Heart right ventricle (tissue), 16 donors: ENCODE measurements at regions not wholly inside any gene's neighbourhood (a gene's known extent, or its start where the extent isn't known, plus 50 kb on each side); places are given as distances from the start of the nearest gene placed in this dataset.

Source experiments
- ATAC-seq, 8 donors: fragments of 200-7000 bp; cut with Tn5 transposase; one replicate each; pipeline ENCODE4 v1.9.1; 2020; ENCODE audit warnings: mild to moderate bottlenecking in 8 of 8, moderate library complexity in 8 of 8, moderate number of reproducible peaks in 1 of 8
- DNase-seq, 2 donors: peaks; one replicate each; pipeline ENCODE4 v3.0.0-alpha.2; 2020
- H3K27ac ChIP-seq, 10 donors: fragments of 200-600 bp; sonication (generic) in 2 of 10; one replicate each; pipeline versions ENCODE4 v1.5.0 to v1.8.0; 2020 to 2022; ENCODE audit warnings: mild to moderate bottlenecking in 3 of 10
- H3K27me3 ChIP-seq, 7 donors: fragments of 200-600 bp; one replicate each; pipeline ENCODE4 v1.8.0; 2021 to 2022; ENCODE audit warnings: mild to moderate bottlenecking in 2 of 7
- H3K36me3 ChIP-seq, 9 donors: fragments of 200-600 bp; sonication (generic) in 1 of 9; one replicate each; pipeline versions ENCODE4 v1.5.0 to v1.8.0; 2020 to 2022; ENCODE audit warnings: mild to moderate bottlenecking in 2 of 9
- H3K4me1 ChIP-seq, 9 donors: fragments of 200-600 bp; sonication (generic) in 1 of 9; one replicate each; pipeline versions ENCODE4 v1.5.0 to v1.8.0; 2020 to 2022; ENCODE audit warnings: mild to moderate bottlenecking in 4 of 9
- H3K4me3 ChIP-seq, 10 donors: fragments of 200-600 bp; sonication (generic) in 2 of 10; one replicate each; pipeline versions ENCODE4 v1.5.0 to v1.8.0; 2020 to 2022; ENCODE audit warnings: mild to moderate bottlenecking in 7 of 10, moderate library complexity in 2 of 10
- H3K9me3 ChIP-seq, 11 donors: fragments of 200-600 bp in 10 of 11; sonication (generic) in 2 of 11; one replicate each; pipeline versions ENCODE4 v1.5.0 to v1.8.0; 2013 to 2022; ENCODE audit warnings: mild to moderate bottlenecking in 2 of 11, control low read depth in 1 of 11, moderate library complexity in 1 of 11
- WGBS, 2 donors: extraction: QIAGEN DNeasy Blood & Tissue Kit; methylation state at CpG; one replicate each; pipeline ENCODE4 v1.1.7; 2013; ENCODE audit warnings: inconsistent platforms in 1 of 2; 5-methylcytosine and 5-hydroxymethylcytosine counted together
- intact Hi-C, 10 donors: fragments of 100-400 bp; cut with DNase I; formaldehyde crosslinking; loops; one replicate each; pipeline versions ENCODE4 v1.11.1 to v1.14.2; 2022
- TF ChIP-seq, protein P1 (sequence below), 9 donors: fragments of 200-600 bp; sonication (generic) in 2 of 9; IDR thresholded peaks; one replicate each; pipeline versions ENCODE4 v1.5.0 to v1.8.0; 2021 to 2022; ENCODE audit warnings: antibody characterized with exemption in 9 of 9, mild to moderate bottlenecking in 5 of 9, moderate library complexity in 1 of 9
- donor health status: Arrhythmogenic right ventricular cardiomyopathy.
- donor health status: ischemic (EF 13 %, LVEDD 7.1; RV severe dilation, severe dysfunction).
- donor health status: healthy with polysubstance abuse.
- donor health status: DM: no; HTN: yes; CAD: no.
- donor health status: DM: no; HTN: no; CAD: no.
- donor health status: ischemic (EF 25% LVEDD 6.9; RV normal size, moderate dysfunction).
- donor health status: ischemic (EF 25% LVEDD 5.7; RV mildly dilated, moderate dysfunction).
- donor health status: healthy.
- donor health status: DM: yes; HTN: yes; CAD: no.
- donor health status: Ischemic cardiomyopathy.
- donor health status: ischemic (EF 35%, LVEDD 5.7; RV mildly dilated, moderate dysfunction).
- donor health status: nonischemic (EF 11% LVEDD 7.7; RV severe dilation, severe dysfunction).
- donor health status: DM: yes; HTN: yes; CAD: no.
- donor health status: PGD.
- donor health status: ischemic (EF 29% LVEDD 5.4; RV normal size, mild dysfunction).
- donor health status: nonischemic (EF 23%, LVEDD 6.1; RV moderate dilation, normal function).

DNA sequence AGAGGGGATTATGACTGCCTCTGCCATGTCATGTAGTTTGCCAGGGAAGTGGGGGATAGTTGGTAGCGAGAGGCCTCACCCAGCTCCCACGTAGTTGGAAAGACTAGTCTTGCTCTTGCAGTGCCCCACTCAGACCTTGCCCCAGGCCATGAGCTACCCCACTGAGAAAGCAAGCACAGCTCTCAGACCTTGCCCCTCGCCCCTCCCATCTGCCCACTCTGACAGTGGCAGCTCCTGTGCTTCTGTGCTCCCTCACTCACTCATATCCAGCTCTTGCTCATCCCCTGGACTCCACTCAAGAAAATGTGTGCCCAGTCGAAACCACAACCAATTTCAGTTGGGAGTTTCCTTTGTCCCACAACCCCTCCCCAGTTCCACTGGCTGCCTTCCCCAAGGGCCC is 55.5 kb upstream of the BDKRB2 start:
- TF ChIP-seq, protein P1, sequence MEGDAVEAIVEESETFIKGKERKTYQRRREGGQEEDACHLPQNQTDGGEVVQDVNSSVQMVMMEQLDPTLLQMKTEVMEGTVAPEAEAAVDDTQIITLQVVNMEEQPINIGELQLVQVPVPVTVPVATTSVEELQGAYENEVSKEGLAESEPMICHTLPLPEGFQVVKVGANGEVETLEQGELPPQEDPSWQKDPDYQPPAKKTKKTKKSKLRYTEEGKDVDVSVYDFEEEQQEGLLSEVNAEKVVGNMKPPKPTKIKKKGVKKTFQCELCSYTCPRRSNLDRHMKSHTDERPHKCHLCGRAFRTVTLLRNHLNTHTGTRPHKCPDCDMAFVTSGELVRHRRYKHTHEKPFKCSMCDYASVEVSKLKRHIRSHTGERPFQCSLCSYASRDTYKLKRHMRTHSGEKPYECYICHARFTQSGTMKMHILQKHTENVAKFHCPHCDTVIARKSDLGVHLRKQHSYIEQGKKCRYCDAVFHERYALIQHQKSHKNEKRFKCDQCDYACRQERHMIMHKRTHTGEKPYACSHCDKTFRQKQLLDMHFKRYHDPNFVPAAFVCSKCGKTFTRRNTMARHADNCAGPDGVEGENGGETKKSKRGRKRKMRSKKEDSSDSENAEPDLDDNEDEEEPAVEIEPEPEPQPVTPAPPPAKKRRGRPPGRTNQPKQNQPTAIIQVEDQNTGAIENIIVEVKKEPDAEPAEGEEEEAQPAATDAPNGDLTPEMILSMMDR (IDR thresholded peaks at IDR 0.05) = no peak
- Histone ChIP-seq H3K36me3 (no peaks in the 10 kb centered on the region), H3K4me3 (no peak overlapping the region), H3K27ac (no peak overlapping the region), H3K9me3 (peaks cover 0 to 21% (median 2%) of the 10 kb centered on the region in 11 donors), H3K4me1 (peaks cover 0 to 6% (median 0%) of the 10 kb centered on the region in 9 donors), H3K27me3 (peaks cover 0 to 5% (median 0%) of the 10 kb centered on the region in 7 donors)
- ATAC-seq = no peak
- intact Hi-C loops = no loop called here
- DNase-seq = no peak
- WGBS, 2 donors = 87 to 92% methylated on average over 4 of the region's 4 CpGs

DNA sequence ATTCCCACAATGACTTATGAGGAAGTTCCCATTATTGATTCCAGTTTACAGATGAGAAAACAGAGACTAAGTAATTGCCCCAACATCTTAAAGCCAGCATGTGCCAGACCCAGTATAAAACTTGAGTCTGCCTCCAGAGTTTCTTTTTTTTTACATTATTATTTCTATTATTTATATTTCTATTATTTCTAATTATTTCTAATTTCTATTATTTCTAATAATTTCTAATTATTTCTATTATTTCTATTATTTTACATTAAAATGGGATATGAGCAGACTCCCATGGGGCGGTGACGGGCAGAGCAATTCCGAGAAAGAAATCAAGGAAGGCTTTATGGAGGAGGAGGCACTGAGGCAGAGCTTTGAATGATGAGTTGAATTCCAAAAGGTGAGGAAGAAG is 54.4 kb upstream of the BDKRB2 start:
- no peak overlapping the region for H3K4me3 ChIP-seq
- no peaks in the 10 kb centered on the region for H3K36me3 ChIP-seq
- H3K4me1 ChIP-seq = peaks cover 0 to 6% (median 0%) of the 10 kb centered on the region in 9 donors
- no peak overlapping the region for H3K27ac ChIP-seq
- 62 to 79% methylated on average over 3 of the region's 3 CpGs for WGBS, 2 donors
- ATAC-seq = no peak
- intact Hi-C loops = no loop called here
- no peak for DNase-seq
- TF ChIP-seq, protein P1 (IDR thresholded peaks at IDR 0.05) = no peak
- H3K27me3 ChIP-seq = peaks cover 0 to 5% (median 0%) of the 10 kb centered on the region in 7 donors
- peaks cover 0 to 23% (median 0%) of the 10 kb centered on the region in 11 donors for H3K9me3 ChIP-seq

DNA sequence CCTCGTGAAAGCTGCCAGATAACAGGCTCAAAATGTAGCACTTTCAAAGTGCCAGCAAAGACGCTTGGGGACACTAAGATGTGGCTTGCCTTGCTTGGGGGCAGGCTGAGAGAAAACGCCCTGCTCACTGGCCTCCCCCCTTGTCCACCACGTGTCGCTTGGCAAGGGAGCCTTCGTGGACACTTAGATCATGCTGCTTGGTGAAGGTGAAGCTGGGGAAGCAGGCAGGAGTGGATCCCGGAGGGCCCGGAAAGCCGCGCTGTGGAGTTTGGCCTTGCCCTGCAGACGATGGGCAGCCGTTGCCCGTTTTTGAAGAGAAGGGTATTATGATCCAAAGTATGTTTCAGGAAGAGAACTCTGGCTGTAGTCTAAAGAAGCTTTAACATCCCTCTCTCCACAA is 53.4 kb upstream of the BDKRB2 start:
- Histone ChIP-seq H3K27me3 (peaks cover 0 to 5% (median 0%) of the 10 kb centered on the region in 7 donors), H3K36me3 (no peaks in the 10 kb centered on the region), H3K4me1 (peaks cover 0 to 3% (median 0%) of the 10 kb centered on the region in 9 donors), H3K9me3 (peaks cover 0 to 24% (median 0%) of the 10 kb centered on the region in 11 donors), H3K4me3 (no peak overlapping the region), H3K27ac (no peak overlapping the region)
- ATAC-seq (no peak), DNase-seq (no peak)
- WGBS, 2 donors = 66 to 67% methylated on average over 13 of the region's 13 CpGs
- TF ChIP-seq, protein P1 (IDR thresholded peaks at IDR 0.05) = no peak
- intact Hi-C loops = no loop called here

DNA sequence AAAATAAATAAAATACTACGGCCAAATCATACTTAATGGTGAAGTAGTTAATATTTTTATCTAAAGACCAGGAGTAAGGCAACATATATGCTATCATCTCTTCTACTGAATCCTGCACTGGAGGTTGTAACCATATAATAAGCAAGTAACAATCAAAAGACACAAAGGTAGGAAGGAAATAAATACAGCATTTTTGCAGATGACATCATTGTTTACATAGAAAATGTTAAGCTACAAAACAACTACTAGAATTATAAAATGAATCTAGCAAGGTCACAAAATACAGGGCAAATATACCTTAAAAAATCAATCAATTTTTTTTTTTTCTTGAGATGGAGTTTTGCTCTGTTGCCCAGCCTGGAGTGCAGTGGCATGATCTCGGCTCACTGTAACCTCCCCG is 51.6 kb upstream of the BDKRB2 start:
- ATAC-seq (no peak), DNase-seq (no peak)
- Histone ChIP-seq H3K27me3 (peaks cover 0 to 5% (median 0%) of the 10 kb centered on the region in 7 donors), H3K36me3 (no peaks in the 10 kb centered on the region), H3K4me1 (no peaks in the 10 kb centered on the region), H3K9me3 (peaks cover 0 to 14% (median 0%) of the 10 kb centered on the region in 11 donors), H3K4me3 (no peak overlapping the region), H3K27ac (no peak overlapping the region)
- TF ChIP-seq, protein P1 (IDR thresholded peaks at IDR 0.05) = no peak
- 74 to 76% methylated on average over 3 of the region's 3 CpGs for WGBS, 2 donors
- intact Hi-C loops = no loop called here
